HepG2 (cell line): ENCODE measurements at regions not wholly inside any gene's neighbourhood (a gene's known extent, or its start where the extent isn't known, plus 50 kb on each side); places are given as distances from the start of the nearest gene placed in this dataset.

Experiments used
- AGO1 ChIP-seq: fragments of 200-400 bp; formaldehyde crosslinking; IDR thresholded peaks from 2 replicates; pipeline ENCODE4 v1.6.1; 2017; ENCODE audit warnings: mild to moderate bottlenecking, low read depth, low read length, moderate library complexity; ENCODE audit not compliant: poor library complexity, severe bottlenecking
- AKAP8 ChIP-seq: sonication (generic); formaldehyde crosslinking; IDR thresholded peaks from 2 replicates; pipeline ENCODE4 v1.5.1; 2020; ENCODE audit warnings: mild to moderate bottlenecking, missing genetic modification reagents
- CBX1 ChIP-seq: IDR thresholded peaks from one replicate; pipeline ENCODE4 v1.6.1; 2016; ENCODE audit warnings: antibody characterized with exemption, low read depth
- CCDC6 ChIP-seq: sonication (generic); formaldehyde crosslinking; IDR thresholded peaks from 2 replicates; pipeline ENCODE4 v1.8.1; 2022; ENCODE audit warnings: mild to moderate bottlenecking, missing genetic modification reagents, moderate library complexity
- DNMT1 ChIP-seq: sonication (generic); formaldehyde crosslinking; IDR thresholded peaks from 2 replicates; pipeline ENCODE4 v1.5.1; 2020; ENCODE audit warnings: mild to moderate bottlenecking, missing genetic modification reagents
- FOXK2 ChIP-seq: fragments of 450-650 bp; IDR thresholded peaks from 2 replicates; pipeline ENCODE4 v1.6.1; 2016
- JARID2 ChIP-seq: sonication (generic); formaldehyde crosslinking; IDR thresholded peaks from 2 replicates; pipeline ENCODE4 v1.8.1; 2023; ENCODE audit warnings: missing genetic modification reagents, inconsistent platforms; ENCODE audit not compliant: insufficient replicate concordance
- MAFF ChIP-seq: IDR thresholded peaks from 2 replicates; pipeline ENCODE4 v1.6.1; 2011; ENCODE audit warnings: low read depth, low read length, improper control_type of control experiment
- NCOA1 ChIP-seq: sonication (generic); formaldehyde crosslinking; IDR thresholded peaks from 2 replicates; pipeline ENCODE4 v1.9.0; 2021; ENCODE audit warnings: missing genetic modification reagents
- NR2F6 ChIP-seq, 2 experiments: IDR thresholded peaks; 2 replicates each; pipeline ENCODE4 v1.6.1; 2016; ENCODE audit warnings: antibody characterized with exemption in 1 of 2, mild to moderate bottlenecking in 1 of 2
- U2AF2 ChIP-seq: fragments of 200-400 bp; formaldehyde crosslinking; IDR thresholded peaks from 2 replicates; pipeline ENCODE4 v1.6.1; 2017; ENCODE audit warnings: low read depth, mild to moderate bottlenecking, low read length
- ZFX ChIP-seq: sonication (generic); formaldehyde crosslinking; IDR thresholded peaks from 2 replicates; pipeline ENCODE4 v1.4.0; 2020; ENCODE audit warnings: mild to moderate bottlenecking, low read depth, missing genetic modification reagents, moderate library complexity
- ZNF652 ChIP-seq: IDR thresholded peaks from 2 replicates; pipeline ENCODE4 v1.6.1; 2016; ENCODE audit warnings: low read depth, borderline replicate concordance
- ZNF781 ChIP-seq: sonication (generic); formaldehyde crosslinking; IDR thresholded peaks from 2 replicates; pipeline ENCODE4 v1.5.1; 2020; ENCODE audit warnings: borderline replicate concordance, mild to moderate bottlenecking, missing genetic modification reagents; ENCODE audit errors: not compliant biosample characterization
- ZNF878 ChIP-seq: sonication (generic); formaldehyde crosslinking; IDR thresholded peaks from 2 replicates; pipeline ENCODE4 v1.8.1; 2023; ENCODE audit warnings: mild to moderate bottlenecking, missing genetic modification reagents, moderate library complexity
- ZSCAN30 ChIP-seq: sonication (generic); formaldehyde crosslinking; IDR thresholded peaks from 2 replicates; pipeline ENCODE4 v1.5.0; 2020; ENCODE audit warnings: mild to moderate bottlenecking, missing genetic modification reagents
- TF ChIP-seq, protein P1 (sequence below): sonication (generic); formaldehyde crosslinking; IDR thresholded peaks from 2 replicates; pipeline ENCODE4 v1.4.0; 2020; ENCODE audit warnings: missing genetic modification reagents, borderline replicate concordance
- TF ChIP-seq, protein P2 (sequence below): sonication (generic); formaldehyde crosslinking; IDR thresholded peaks from 2 replicates; pipeline ENCODE4 v1.9.0; 2021; ENCODE audit warnings: missing genetic modification reagents, mild to moderate bottlenecking, borderline replicate concordance
- TF ChIP-seq, protein P3 (sequence below): sonication (generic); formaldehyde crosslinking; IDR thresholded peaks from 2 replicates; pipeline ENCODE4 v1.4.0; 2020; ENCODE audit warnings: mild to moderate bottlenecking, low read depth, missing genetic modification reagents
- TF ChIP-seq, protein P4 (sequence below): sonication (generic); formaldehyde crosslinking; IDR thresholded peaks from 2 replicates; pipeline ENCODE4 v1.4.0; 2020; ENCODE audit warnings: missing genetic modification reagents
- TF ChIP-seq, protein P5 (sequence below): sonication (generic); formaldehyde crosslinking; IDR thresholded peaks from 2 replicates; pipeline ENCODE4 v1.5.0; 2020; ENCODE audit warnings: mild to moderate bottlenecking, low read depth, missing genetic modification reagents, borderline replicate concordance

DNA sequence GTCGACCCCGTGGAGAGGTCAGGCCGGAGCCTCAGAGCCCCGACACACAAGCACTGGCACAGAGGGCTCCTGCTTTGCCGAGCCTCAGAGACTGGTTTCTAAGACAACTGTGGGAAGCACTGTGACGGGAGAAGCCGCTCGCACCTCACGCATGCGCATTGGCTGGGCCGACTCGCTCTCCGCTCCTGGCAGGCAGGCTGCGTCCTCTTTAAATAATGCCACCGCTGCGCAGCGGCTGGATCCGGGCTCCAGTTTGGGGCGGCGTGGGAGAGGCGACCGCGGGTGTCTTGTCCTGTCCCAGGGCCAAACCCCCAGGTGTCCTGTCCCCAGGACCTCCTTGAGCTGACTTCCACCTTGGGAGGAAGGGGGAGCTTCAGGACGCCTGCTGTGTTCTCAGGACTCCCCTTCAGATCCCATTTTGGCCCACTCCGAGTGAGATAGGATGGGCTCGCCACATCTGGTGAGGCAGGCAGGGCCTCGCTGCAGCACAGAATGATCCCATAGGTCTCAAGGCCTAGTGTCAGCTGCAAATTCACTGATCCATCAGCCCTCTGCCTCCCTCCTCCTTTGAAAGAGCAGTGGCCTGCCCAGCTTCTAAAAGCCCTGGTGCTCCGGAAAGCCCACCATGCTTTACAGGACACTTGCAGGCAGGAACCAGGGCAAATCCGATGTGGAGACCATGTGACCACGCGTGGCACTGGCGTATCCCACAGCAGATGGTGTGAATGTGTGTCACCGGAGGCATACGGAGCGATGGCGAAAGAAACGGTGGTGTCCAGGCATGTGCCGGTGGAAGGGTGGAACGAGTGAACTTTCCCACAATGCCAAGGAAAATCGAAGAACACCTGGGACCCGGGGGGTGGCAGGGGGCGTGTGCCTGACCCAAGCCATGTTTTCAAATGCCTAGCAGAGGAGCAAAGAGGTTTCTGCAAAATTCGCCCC lies 169.3 kb upstream of the ZNF337 start (continued):
- TF ChIP-seq ZFX (CRISPR knock-in tag) (0 out of 2 replicates have a peak, but pooled peaks have one; percentile 8), CCDC6 (CRISPR knock-in tag) (no peak), NCOA1 (no peak), FOXK2 (no peak), ZNF652 (CRISPR knock-in tag) (no peak), JARID2 (no peak), DNMT1 (CRISPR knock-in tag) (no peak), ZNF781 (CRISPR knock-in tag) (no peak), AKAP8 (CRISPR knock-in tag) (no peak), ZNF878 (CRISPR knock-in tag) (no peak), ZSCAN30 (no peak), AGO1 (no peak), CBX1 (no peak), NR2F6 (IDR thresholded peaks at IDR 0.05) (no peak), NR2F6 (CRISPR knock-in tag; IDR thresholded peaks at IDR 0.05) (no peak), U2AF2 (no peak), MAFF (no peak)
- TF ChIP-seq, protein P1, sequence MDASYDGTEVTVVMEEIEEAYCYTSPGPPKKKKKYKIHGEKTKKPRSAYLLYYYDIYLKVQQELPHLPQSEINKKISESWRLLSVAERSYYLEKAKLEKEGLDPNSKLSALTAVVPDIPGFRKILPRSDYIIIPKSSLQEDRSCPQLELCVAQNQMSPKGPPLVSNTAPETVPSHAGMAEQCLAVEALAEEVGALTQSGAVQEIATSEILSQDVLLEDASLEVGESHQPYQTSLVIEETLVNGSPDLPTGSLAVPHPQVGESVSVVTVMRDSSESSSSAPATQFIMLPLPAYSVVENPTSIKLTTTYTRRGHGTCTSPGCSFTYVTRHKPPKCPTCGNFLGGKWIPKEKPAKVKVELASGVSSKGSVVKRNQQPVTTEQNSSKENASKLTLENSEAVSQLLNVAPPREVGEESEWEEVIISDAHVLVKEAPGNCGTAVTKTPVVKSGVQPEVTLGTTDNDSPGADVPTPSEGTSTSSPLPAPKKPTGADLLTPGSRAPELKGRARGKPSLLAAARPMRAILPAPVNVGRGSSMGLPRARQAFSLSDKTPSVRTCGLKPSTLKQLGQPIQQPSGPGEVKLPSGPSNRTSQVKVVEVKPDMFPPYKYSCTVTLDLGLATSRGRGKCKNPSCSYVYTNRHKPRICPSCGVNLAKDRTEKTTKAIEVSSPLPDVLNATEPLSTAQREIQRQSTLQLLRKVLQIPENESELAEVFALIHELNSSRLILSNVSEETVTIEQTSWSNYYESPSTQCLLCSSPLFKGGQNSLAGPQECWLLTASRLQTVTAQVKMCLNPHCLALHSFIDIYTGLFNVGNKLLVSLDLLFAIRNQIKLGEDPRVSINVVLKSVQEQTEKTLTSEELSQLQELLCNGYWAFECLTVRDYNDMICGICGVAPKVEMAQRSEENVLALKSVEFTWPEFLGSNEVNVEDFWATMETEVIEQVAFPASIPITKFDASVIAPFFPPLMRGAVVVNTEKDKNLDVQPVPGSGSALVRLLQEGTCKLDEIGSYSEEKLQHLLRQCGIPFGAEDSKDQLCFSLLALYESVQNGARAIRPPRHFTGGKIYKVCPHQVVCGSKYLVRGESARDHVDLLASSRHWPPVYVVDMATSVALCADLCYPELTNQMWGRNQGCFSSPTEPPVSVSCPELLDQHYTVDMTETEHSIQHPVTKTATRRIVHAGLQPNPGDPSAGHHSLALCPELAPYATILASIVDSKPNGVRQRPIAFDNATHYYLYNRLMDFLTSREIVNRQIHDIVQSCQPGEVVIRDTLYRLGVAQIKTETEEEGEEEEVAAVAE (CRISPR knock-in tag) = no peak
- TF ChIP-seq, protein P2, sequence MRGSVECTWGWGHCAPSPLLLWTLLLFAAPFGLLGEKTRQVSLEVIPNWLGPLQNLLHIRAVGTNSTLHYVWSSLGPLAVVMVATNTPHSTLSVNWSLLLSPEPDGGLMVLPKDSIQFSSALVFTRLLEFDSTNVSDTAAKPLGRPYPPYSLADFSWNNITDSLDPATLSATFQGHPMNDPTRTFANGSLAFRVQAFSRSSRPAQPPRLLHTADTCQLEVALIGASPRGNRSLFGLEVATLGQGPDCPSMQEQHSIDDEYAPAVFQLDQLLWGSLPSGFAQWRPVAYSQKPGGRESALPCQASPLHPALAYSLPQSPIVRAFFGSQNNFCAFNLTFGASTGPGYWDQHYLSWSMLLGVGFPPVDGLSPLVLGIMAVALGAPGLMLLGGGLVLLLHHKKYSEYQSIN (CRISPR knock-in tag) = no peak
- TF ChIP-seq, protein P3, sequence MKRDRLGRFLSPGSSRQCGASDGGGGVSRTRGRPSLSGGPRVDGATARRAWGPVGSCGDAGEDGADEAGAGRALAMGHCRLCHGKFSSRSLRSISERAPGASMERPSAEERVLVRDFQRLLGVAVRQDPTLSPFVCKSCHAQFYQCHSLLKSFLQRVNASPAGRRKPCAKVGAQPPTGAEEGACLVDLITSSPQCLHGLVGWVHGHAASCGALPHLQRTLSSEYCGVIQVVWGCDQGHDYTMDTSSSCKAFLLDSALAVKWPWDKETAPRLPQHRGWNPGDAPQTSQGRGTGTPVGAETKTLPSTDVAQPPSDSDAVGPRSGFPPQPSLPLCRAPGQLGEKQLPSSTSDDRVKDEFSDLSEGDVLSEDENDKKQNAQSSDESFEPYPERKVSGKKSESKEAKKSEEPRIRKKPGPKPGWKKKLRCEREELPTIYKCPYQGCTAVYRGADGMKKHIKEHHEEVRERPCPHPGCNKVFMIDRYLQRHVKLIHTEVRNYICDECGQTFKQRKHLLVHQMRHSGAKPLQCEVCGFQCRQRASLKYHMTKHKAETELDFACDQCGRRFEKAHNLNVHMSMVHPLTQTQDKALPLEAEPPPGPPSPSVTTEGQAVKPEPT (CRISPR knock-in tag) = no peak; the same call in 1 of the 2 replicates
- TF ChIP-seq, protein P4, sequence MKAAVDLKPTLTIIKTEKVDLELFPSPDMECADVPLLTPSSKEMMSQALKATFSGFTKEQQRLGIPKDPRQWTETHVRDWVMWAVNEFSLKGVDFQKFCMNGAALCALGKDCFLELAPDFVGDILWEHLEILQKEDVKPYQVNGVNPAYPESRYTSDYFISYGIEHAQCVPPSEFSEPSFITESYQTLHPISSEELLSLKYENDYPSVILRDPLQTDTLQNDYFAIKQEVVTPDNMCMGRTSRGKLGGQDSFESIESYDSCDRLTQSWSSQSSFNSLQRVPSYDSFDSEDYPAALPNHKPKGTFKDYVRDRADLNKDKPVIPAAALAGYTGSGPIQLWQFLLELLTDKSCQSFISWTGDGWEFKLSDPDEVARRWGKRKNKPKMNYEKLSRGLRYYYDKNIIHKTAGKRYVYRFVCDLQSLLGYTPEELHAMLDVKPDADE (CRISPR knock-in tag) = no peak
- TF ChIP-seq, protein P5, sequence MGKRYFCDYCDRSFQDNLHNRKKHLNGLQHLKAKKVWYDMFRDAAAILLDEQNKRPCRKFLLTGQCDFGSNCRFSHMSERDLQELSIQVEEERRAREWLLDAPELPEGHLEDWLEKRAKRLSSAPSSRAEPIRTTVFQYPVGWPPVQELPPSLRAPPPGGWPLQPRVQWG = no peak
